GM12878 (cell line): ENCODE measurements at regions not wholly inside any gene's neighbourhood (a gene's known extent, or its start where the extent isn't known, plus 50 kb on each side); places are given as distances from the start of the nearest gene placed in this dataset.

ENCODE experiments used
- ATAC-seq: fragments of 200-7000 bp; cut with Tn5 transposase; 3 replicates; pipeline ENCODE4 v1.9.1; 2020; ENCODE audit warnings: mild to moderate bottlenecking, moderate library complexity
- BruUV-seq: library from RNA; stranded (reverse); fragments of 400-500 nt; replicated peaks from 2 replicates; lab custom pipeline; 2021; lab: Mats Ljungman, UMichigan
- CTCF ChIA-PET: fragments of 300-600 bp; sonication (Branson Sonifier 250); formaldehyde crosslinking; extraction: SDS; loops from one replicate; lab custom pipeline; 2021; ENCODE audit warnings: inconsistent platforms; lab: Yijun Ruan, JAX
- POLR2A ChIA-PET: fragments of 350-600 bp; formaldehyde crosslinking; extraction: SDS; loops from one replicate; lab custom pipeline; 2021; ENCODE audit warnings: inconsistent platforms; lab: Charles Lee
- RAD21 ChIA-PET: fragments of 300-600 bp; sonication (Branson Sonifier 250); formaldehyde crosslinking; loops from one replicate; lab custom pipeline; 2023; ENCODE audit warnings: antibody characterized with exemption; ENCODE audit not compliant: unreplicated experiment; lab: Charles Lee
- SMC1A ChIA-PET: fragments of 300-600 bp; sonication (Branson Sonifier 250); formaldehyde crosslinking; loops from one replicate; lab custom pipeline; 2023; ENCODE audit not compliant: unreplicated experiment, uncharacterized antibody; lab: Charles Lee
- DNase-seq: peaks from one replicate; pipeline ENCODE4 v3.0.0-alpha.2; 2011; ENCODE audit warnings: low read depth, low spot score
- FAIRE-seq: peaks from 3 replicates; lab custom pipeline; 2011; peaks lifted over from hg19 to GRCh38; lab: Jason Lieb, UNC
- H2AFZ ChIP-seq: 2 replicates; pipeline ENCODE4 v1.6.0; 2011; ENCODE audit warnings: low read depth, low read length, control low read depth; ENCODE audit not compliant: control insufficient read depth
- H3K27ac ChIP-seq: 2 replicates; pipeline ENCODE4 v1.5.1; 2011; ENCODE audit warnings: control low read depth; ENCODE audit not compliant: control insufficient read depth, insufficient read depth
- H3K27me3 ChIP-seq, 2 experiments: replicated peaks in 1 of 2; 2 replicates each; pipeline versions ENCODE4 v1.6.0 to v1.6.1; 2011; ENCODE audit warnings: low read length in 1 of 2; ENCODE audit not compliant: control insufficient read depth in 2 of 2, insufficient read depth in 2 of 2
- H3K36me3 ChIP-seq, 2 experiments: 2 replicates each; pipeline ENCODE4 v1.5.1; 2011; ENCODE audit warnings: low read length in 1 of 2; ENCODE audit not compliant: control insufficient read depth in 2 of 2, insufficient read depth in 2 of 2
- H3K4me1 ChIP-seq: 2 replicates; pipeline ENCODE4 v1.6.1; 2011; ENCODE audit warnings: mild to moderate bottlenecking, low read length, moderate library complexity, mixed read lengths; ENCODE audit not compliant: control insufficient read depth, insufficient read depth
- H3K4me2 ChIP-seq: 2 replicates; pipeline ENCODE4 v1.6.0; 2011; ENCODE audit warnings: control low read depth; ENCODE audit not compliant: control insufficient read depth, insufficient read depth
- H3K4me3 ChIP-seq: fragments of 200-600 bp; sonication (generic); 2 replicates; pipeline ENCODE4 v1.5.1; 2016
- H3K79me2 ChIP-seq: 2 replicates; pipeline ENCODE4 v1.6.0; 2011; ENCODE audit warnings: low read length; ENCODE audit not compliant: control insufficient read depth, insufficient read depth
- H3K9ac ChIP-seq: 2 replicates; pipeline ENCODE4 v1.8.0; 2011; ENCODE audit warnings: low read length, control low read depth, mixed read lengths; ENCODE audit not compliant: control insufficient read depth, insufficient read depth
- H3K9me3 ChIP-seq: replicated peaks from 3 replicates; pipeline ENCODE4 v1.5.1; 2011; ENCODE audit warnings: mild to moderate bottlenecking, low read length; ENCODE audit not compliant: control insufficient read depth, insufficient read depth
- H4K20me1 ChIP-seq: 2 replicates; pipeline ENCODE4 v1.6.0; 2011; ENCODE audit not compliant: control insufficient read depth, insufficient read depth
- E4F1 ChIP-seq: fragments of 450-650 bp; IDR thresholded peaks from 2 replicates; pipeline ENCODE4 v1.6.1; 2018; ENCODE audit warnings: borderline replicate concordance, mild to moderate bottlenecking; ENCODE audit not compliant: partially characterized antibody
- EED ChIP-seq: sonication (generic); IDR thresholded peaks from 2 replicates; pipeline ENCODE4 v1.6.1; 2016; ENCODE audit warnings: antibody characterized with exemption, low read depth
- FOS ChIP-seq: IDR thresholded peaks from 3 replicates; pipeline ENCODE4 v1.6.1; 2011; ENCODE audit warnings: borderline replicate concordance; ENCODE audit not compliant: insufficient read length; ENCODE audit errors: extremely low read depth
- IRF5 ChIP-seq: fragments of 450-650 bp; IDR thresholded peaks from 2 replicates; pipeline ENCODE4 v1.6.1; 2017; ENCODE audit warnings: borderline replicate concordance
- RAD51 ChIP-seq: fragments of 450-650 bp; IDR thresholded peaks from 2 replicates; pipeline ENCODE4 v1.6.1; 2016; ENCODE audit warnings: moderate library complexity, mild to moderate bottlenecking, inconsistent platforms
- TAF1 ChIP-seq: IDR thresholded peaks from 2 replicates; pipeline ENCODE4 v1.6.1; 2011; ENCODE audit warnings: mild to moderate bottlenecking, low read depth, low read length, borderline replicate concordance
- WGBS: methylation state at CpG from one replicate; pipeline ENCODE4 v1.1.6; 2016; ENCODE audit warnings: low lambda C conversion rate; ENCODE audit not compliant: insufficient replicate concordance, insufficient coverage; ENCODE audit errors: missing lambda C conversion rate; 5-methylcytosine and 5-hydroxymethylcytosine counted together
- in situ Hi-C: fragments of 300-500 bp; cut with MboI; formaldehyde crosslinking; loops from 9 replicates; pipeline ENCODE4 v1.14.3; 2018; ENCODE audit warnings: mixed read lengths
- intact Hi-C: fragments of 100-400 bp; cut with micrococcal nuclease; formaldehyde crosslinking; loops from one replicate; pipeline ENCODE4 v1.14.2; 2022; ENCODE audit not compliant: unreplicated experiment

DNA sequence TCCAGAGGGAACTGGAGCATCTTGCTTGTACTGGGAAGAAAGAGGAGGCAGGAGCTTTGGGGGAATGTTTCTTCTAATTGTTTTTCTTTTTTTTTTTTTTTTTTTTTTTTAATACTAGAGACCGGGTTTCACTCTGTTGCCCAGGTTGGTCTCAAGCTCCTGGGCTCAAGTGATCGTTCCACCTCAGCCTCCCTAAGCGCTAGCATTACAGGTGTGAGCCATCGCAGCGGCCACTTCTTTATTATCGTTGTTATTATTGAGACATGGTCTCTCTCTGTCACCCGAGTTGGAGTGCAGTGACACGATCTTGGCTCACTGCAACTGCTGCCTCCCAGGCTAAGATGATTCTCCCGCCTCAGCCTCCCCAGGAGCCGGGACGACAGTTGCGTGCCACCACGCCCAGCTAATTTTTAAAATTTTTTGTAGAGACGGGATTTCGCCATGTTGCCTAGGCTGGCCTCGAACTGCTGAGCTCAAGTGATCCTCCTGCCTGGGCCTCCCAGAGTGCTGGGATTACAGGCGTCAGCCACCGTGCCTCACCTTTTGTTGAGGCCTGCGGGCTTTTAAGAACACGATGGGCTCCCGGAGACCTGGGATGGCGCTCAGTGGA, 137.3 kb upstream of the GSE1 start:
- no peaks in the 10 kb centered on the region for H3K79me2 ChIP-seq
- POLR2A ChIA-PET: no interaction called here
- CTCF ChIA-PET: no interaction called here
- DNase-seq (no peak), FAIRE-seq (no peak), ATAC-seq (no peak)
- no peak overlapping the region for H3K27ac ChIP-seq
- H3K9ac ChIP-seq: no peak overlapping the region
- RAD21 ChIA-PET: no interaction called here
- H3K36me3 ChIP-seq: no peaks in the 10 kb centered on the region
- no peak overlapping the region for H2AFZ ChIP-seq
- H3K4me2 ChIP-seq: no peak overlapping the region
- intact Hi-C loops: no loop called here
- in situ Hi-C loops: no loop called here
- H4K20me1 ChIP-seq: no peaks in the 10 kb centered on the region
- SMC1A ChIA-PET: interaction anchor here (1.2 kb wide), 1 partner anchor 134 kb away, joined by 4 read pairs; no protein-coding TSS in a partner anchor
- H3K9me3 ChIP-seq: no peaks in the 10 kb centered on the region
- no peak for TF ChIP-seq IRF5
- no peak for TF ChIP-seq FOS
- TF ChIP-seq E4F1: no peak
- TF ChIP-seq RAD51: no peak
- TF ChIP-seq TAF1: no peak
- no peak for TF ChIP-seq EED
- no TSS peak for BruUV-seq
- H3K4me3 ChIP-seq: no peak overlapping the region
- peaks cover 0 to 8% of the 10 kb centered on the region in 2 experiments; a peak in 2 of 4 replicates for H3K27me3 ChIP-seq
- peaks cover 8% of the 10 kb centered on the region for H3K4me1 ChIP-seq
- WGBS: 67% methylated on average over 22 of the region's 22 CpGs
